ENCODE measurements at regions not wholly inside any gene's neighbourhood (a gene's known extent, or its start where the extent isn't known, plus 50 kb on each side); places are given as distances from the start of the nearest gene placed in this dataset.

GRCh38 chr20:22308934-22309333 lies 275.4 kb downstream of the FOXA2 start:
- WGBS, 2 donors = 72 to 87% methylated on average over 1 of the region's 1 CpG

GRCh38 chr20:22307409-22307808 lies 277.0 kb downstream of the FOXA2 start:
- H3K36me3 ChIP-seq = no peaks in the 10 kb centered on the region
- WGBS, 2 donors = 10 to 41% methylated on average over 1 of the region's 1 CpG
- intact Hi-C loops (cut with DNase I) = no loop called here

More at GRCh38 chr20:22308934-22309333, 275.4 kb downstream of the FOXA2 start:
- Histone ChIP-seq H3K27ac (no peak overlapping the region), H3K27me3 (peaks cover 0 to 5% (median 0%) of the 10 kb centered on the region in 3 donors), H3K4me3 (no peak overlapping the region), H3K36me3 (no peaks in the 10 kb centered on the region), H3K9me3 (no peaks in the 10 kb centered on the region), H3K4me1 (peaks cover 0 to 14% (median 4%) of the 10 kb centered on the region in 4 donors)
- DNase-seq = no peak
- TF ChIP-seq CTCF (IDR thresholded peaks at IDR 0.05) (no peak), POLR2AphosphoS5 (IDR thresholded peaks at IDR 0.05) (no peak), EP300 (IDR thresholded peaks at IDR 0.05) (no peak), POLR2A (IDR thresholded peaks at IDR 0.05) (no peak)
- intact Hi-C loops (cut with DNase I) = no loop called here

GRCh38 chr20:22305381-22305780 lies 279.0 kb downstream of the FOXA2 start:
- peaks cover 0 to 14% (median 4%) of the 10 kb centered on the region in 4 donors for H3K4me1 ChIP-seq
- no peak overlapping the region for H3K4me3 ChIP-seq
- TF ChIP-seq CTCF (IDR thresholded peaks at IDR 0.05) = no peak
- no peak for TF ChIP-seq POLR2AphosphoS5 (IDR thresholded peaks at IDR 0.05)
- TF ChIP-seq EP300 (IDR thresholded peaks at IDR 0.05) = no peak
- H3K9me3 ChIP-seq = no peaks in the 10 kb centered on the region
- intact Hi-C loops (cut with DNase I) = no loop called here
- WGBS, 2 donors = 24 to 54% methylated on average over 2 of the region's 2 CpGs
- no peak overlapping the region for H3K27ac ChIP-seq
- H3K36me3 ChIP-seq = no peaks in the 10 kb centered on the region
- H3K27me3 ChIP-seq = no peaks in the 10 kb centered on the region
- DNase-seq = no peak

More at GRCh38 chr20:22307409-22307808, 277.0 kb downstream of the FOXA2 start:
- no peak overlapping the region for H3K27ac ChIP-seq
- H3K4me1 ChIP-seq = peaks cover 0 to 14% (median 4%) of the 10 kb centered on the region in 4 donors
- TF ChIP-seq EP300 (IDR thresholded peaks at IDR 0.05) = no peak
- no peak for TF ChIP-seq POLR2AphosphoS5 (IDR thresholded peaks at IDR 0.05)
- TF ChIP-seq POLR2A (IDR thresholded peaks at IDR 0.05) = no peak
- no peak for TF ChIP-seq CTCF (IDR thresholded peaks at IDR 0.05)
- peaks cover 0 to 5% (median 0%) of the 10 kb centered on the region in 3 donors for H3K27me3 ChIP-seq
- no peak for DNase-seq
- no peak overlapping the region for H3K4me3 ChIP-seq
- no peaks in the 10 kb centered on the region for H3K9me3 ChIP-seq

GRCh38 chr20:22303523-22303922 lies 280.8 kb downstream of the FOXA2 start:
- H3K9me3 ChIP-seq = no peaks in the 10 kb centered on the region
- H3K27me3 ChIP-seq = no peaks in the 10 kb centered on the region
- intact Hi-C loops (cut with DNase I) = no loop called here
- 26 to 66% methylated on average over 3 of the region's 3 CpGs for WGBS, 2 donors
- no peak overlapping the region for H3K27ac ChIP-seq
- no peaks in the 10 kb centered on the region for H3K36me3 ChIP-seq
- DNase-seq = no peak
- peaks cover 0 to 14% (median 4%) of the 10 kb centered on the region in 4 donors for H3K4me1 ChIP-seq
- H3K4me3 ChIP-seq = no peak overlapping the region
- TF ChIP-seq POLR2AphosphoS5 (IDR thresholded peaks at IDR 0.05) (no peak), EP300 (IDR thresholded peaks at IDR 0.05) (no peak), POLR2A (IDR thresholded peaks at IDR 0.05) (no peak), CTCF (IDR thresholded peaks at IDR 0.05) (no peak)

GRCh38 chr20:22302039-22302438 lies 282.3 kb downstream of the FOXA2 start:
- H3K4me3 ChIP-seq = no peak overlapping the region
- H3K27me3 ChIP-seq = no peaks in the 10 kb centered on the region
- H3K27ac ChIP-seq = no peak overlapping the region
- no peaks in the 10 kb centered on the region for H3K36me3 ChIP-seq
- H3K4me1 ChIP-seq = peaks cover 0 to 8% (median 1%) of the 10 kb centered on the region in 4 donors
- WGBS, 2 donors = 91 to 92% methylated on average over 2 of the region's 2 CpGs
- DNase-seq = no peak
- intact Hi-C loops (cut with DNase I) = no loop called here
- H3K9me3 ChIP-seq = no peaks in the 10 kb centered on the region
- TF ChIP-seq POLR2A (IDR thresholded peaks at IDR 0.05) = no peak
- no peak for TF ChIP-seq POLR2AphosphoS5 (IDR thresholded peaks at IDR 0.05)
- no peak for TF ChIP-seq EP300 (IDR thresholded peaks at IDR 0.05)
- TF ChIP-seq CTCF (IDR thresholded peaks at IDR 0.05) = no peak

Measured in sigmoid colon (tissue), 6 donors.